Fibroblast of lung (primary cell): ENCODE measurements at regions not wholly inside any gene's neighbourhood (a gene's known extent, or its start where the extent isn't known, plus 50 kb on each side); places are given as distances from the start of the nearest gene placed in this dataset.

ENCODE experiments used
- DNase-seq, 2 donors: peaks; one replicate each; pipeline versions ENCODE4 v3.0.0 to v3.0.0-alpha.2; 2010; ENCODE audit warnings: low read depth in 2 of 2
- H2AFZ ChIP-seq: 2 replicates; pipeline ENCODE4 v1.5.1; 2012; ENCODE audit warnings: low read length, control low read depth, inconsistent platforms
- H3K27ac ChIP-seq: 2 replicates; pipeline ENCODE4 v1.5.1; 2011; ENCODE audit warnings: low read length, control low read depth; ENCODE audit not compliant: insufficient read depth
- H3K27me3 ChIP-seq: 2 replicates; pipeline ENCODE4 v1.5.1; 2011; ENCODE audit warnings: mild to moderate bottlenecking, low read length; ENCODE audit not compliant: control insufficient read depth, insufficient read depth
- H3K36me3 ChIP-seq: 2 replicates; pipeline ENCODE4 v1.5.1; 2011; ENCODE audit warnings: low read length; ENCODE audit not compliant: control insufficient read depth, insufficient read depth
- H3K4me1 ChIP-seq: 2 replicates; pipeline ENCODE4 v1.5.1; 2011; ENCODE audit warnings: low read length; ENCODE audit not compliant: control insufficient read depth, insufficient read depth; ENCODE audit errors: extremely low read depth
- H3K4me2 ChIP-seq: 2 replicates; pipeline ENCODE4 v1.5.1; 2011; ENCODE audit warnings: low read length, control low read depth; ENCODE audit not compliant: insufficient read depth; ENCODE audit errors: extremely low read depth
- H3K4me3 ChIP-seq, 4 experiments: fragments of 200-600 bp in 1 of 4; sonication (generic) in 1 of 4; replicated peaks in 1 of 4; 2 replicates each; pipeline ENCODE4 v1.5.1; 2011 to 2016; ENCODE audit warnings: low read length in 4 of 4, low read depth in 3 of 4, mild to moderate bottlenecking in 3 of 4, control low read depth in 2 of 4, inconsistent platforms in 1 of 4, mixed read lengths in 1 of 4; ENCODE audit not compliant: insufficient read depth in 1 of 4; ENCODE audit errors: control extremely low read depth in 1 of 4
- H3K79me2 ChIP-seq: 2 replicates; pipeline ENCODE4 v1.5.1; 2012; ENCODE audit warnings: mild to moderate bottlenecking, low read length, inconsistent platforms; ENCODE audit not compliant: control insufficient read depth, insufficient read depth
- H3K9ac ChIP-seq: 2 replicates; pipeline ENCODE4 v1.5.1; 2011; ENCODE audit warnings: mild to moderate bottlenecking, low read length, control low read depth; ENCODE audit not compliant: insufficient read depth
- H3K9me3 ChIP-seq: 2 replicates; pipeline ENCODE4 v1.5.1; 2012; ENCODE audit warnings: low read depth, low read length; ENCODE audit not compliant: control insufficient read depth, insufficient read depth
- H4K20me1 ChIP-seq: 2 replicates; pipeline ENCODE4 v1.5.1; 2011; ENCODE audit warnings: low read length; ENCODE audit not compliant: control insufficient read depth, insufficient read depth; ENCODE audit errors: extremely low read depth
- CTCF ChIP-seq, 2 donors: IDR thresholded peaks in 1 of 2; conservative IDR thresholded peaks in 1 of 2; 1 replicate in 1 of 2; 2 replicates in 1 of 2; pipeline ENCODE4 v1.5.1; 2011 to 2012; ENCODE audit warnings: low read length in 2 of 2, control low read depth in 1 of 2, inconsistent platforms in 1 of 2, low read depth in 1 of 2, mild to moderate bottlenecking in 1 of 2
- EZH2 ChIP-seq: IDR thresholded peaks from 2 replicates; pipeline ENCODE4 v1.5.1; 2012; ENCODE audit warnings: low read length, control low read depth, mild to moderate bottlenecking; ENCODE audit errors: missing control alignments

GRCh38 chr10:71058308-71058707 is 154.1 kb upstream of the UNC5B start:
- H2AFZ ChIP-seq = no peak overlapping the region
- no peaks in the 10 kb centered on the region for H3K4me1 ChIP-seq
- H3K4me3 ChIP-seq = no peak overlapping the region
- no peaks in the 10 kb centered on the region for H3K36me3 ChIP-seq
- TF ChIP-seq EZH2 (no peak), CTCF (conservative IDR thresholded peaks at IDR 0.05 in 1 of 2, IDR thresholded peaks at IDR 0.05 in 1 of 2; ENCODE audit: low read depth in 1 of 2, low read length in 2 of 2) (no peak)
- no peak overlapping the region for H3K27ac ChIP-seq
- no peak overlapping the region for H3K9ac ChIP-seq
- H3K4me2 ChIP-seq = no peak overlapping the region
- DNase-seq = no peak
- H3K27me3 ChIP-seq = peaks cover 6% of the 10 kb centered on the region
- no peaks in the 10 kb centered on the region for H3K79me2 ChIP-seq
- no peaks in the 10 kb centered on the region for H4K20me1 ChIP-seq
- H3K9me3 ChIP-seq = no peaks in the 10 kb centered on the region

- Histone ChIP-seq H4K20me1 (no peaks in the 10 kb centered on the region), H2AFZ (no peak overlapping the region), H3K79me2 (no peaks in the 10 kb centered on the region), H3K36me3 (no peaks in the 10 kb centered on the region), H3K27ac (no peak overlapping the region), H3K9ac (no peak overlapping the region), H3K9me3 (no peaks in the 10 kb centered on the region), H3K27me3 (peaks cover 6% of the 10 kb centered on the region), H3K4me1 (no peaks in the 10 kb centered on the region), H3K4me3 (no peak overlapping the region), H3K4me2 (no peak overlapping the region)
- TF ChIP-seq EZH2 = no peak
- no peak for TF ChIP-seq CTCF (conservative IDR thresholded peaks at IDR 0.05 in 1 of 2, IDR thresholded peaks at IDR 0.05 in 1 of 2; ENCODE audit: low read depth in 1 of 2, low read length in 2 of 2)
- DNase-seq = no peak
Observed at GRCh38 chr10:71059054-71059818, 153.1 kb upstream of the UNC5B start.

GRCh38 chr10:71059943-71060342 is 152.4 kb upstream of the UNC5B start:
- H4K20me1 ChIP-seq = no peaks in the 10 kb centered on the region
- no peaks in the 10 kb centered on the region for H3K36me3 ChIP-seq

More at GRCh38 chr10:71059943-71060342, 152.4 kb upstream of the UNC5B start:
- H3K9ac ChIP-seq = no peak overlapping the region
- H3K27ac ChIP-seq = no peak overlapping the region
- H3K4me2 ChIP-seq = no peak overlapping the region
- H3K4me1 ChIP-seq = no peaks in the 10 kb centered on the region
- no peak for DNase-seq
- peaks cover 6% of the 10 kb centered on the region for H3K27me3 ChIP-seq
- no peak for TF ChIP-seq CTCF (conservative IDR thresholded peaks at IDR 0.05 in 1 of 2, IDR thresholded peaks at IDR 0.05 in 1 of 2; ENCODE audit: low read depth in 1 of 2, low read length in 2 of 2)
- TF ChIP-seq EZH2 = no peak
- no peaks in the 10 kb centered on the region for H3K9me3 ChIP-seq
- H2AFZ ChIP-seq = no peak overlapping the region
- H3K79me2 ChIP-seq = no peaks in the 10 kb centered on the region
- no peak overlapping the region for H3K4me3 ChIP-seq
